Vagina (tissue), 2 donors: ENCODE measurements at regions not wholly inside any gene's neighbourhood (a gene's known extent, or its start where the extent isn't known, plus 50 kb on each side); places are given as distances from the start of the nearest gene placed in this dataset.

Experiments
- DNase-seq, 2 donors: peaks; one replicate each; pipeline ENCODE4 v3.0.0-alpha.2; 2017; ENCODE audit errors: extremely low spot score in 2 of 2
- H3K27ac ChIP-seq: fragments of 200-600 bp; sonication (generic); one replicate; pipeline ENCODE4 v1.5.1; 2019
- H3K27me3 ChIP-seq: fragments of 200-600 bp; sonication (generic); one replicate; pipeline ENCODE4 v1.5.1; 2019
- H3K36me3 ChIP-seq, 2 donors: fragments of 200-600 bp; sonication (generic); one replicate each; pipeline ENCODE4 v1.5.1; 2017 to 2019
- H3K4me1 ChIP-seq: fragments of 200-600 bp; sonication (generic); one replicate; pipeline ENCODE4 v1.5.1; 2019
- H3K4me3 ChIP-seq, 2 donors: fragments of 200-600 bp; sonication (generic); 1 replicate in 1 of 2; 2 replicates in 1 of 2; pipeline ENCODE4 v1.5.1; 2016 to 2019
- H3K9me3 ChIP-seq: fragments of 200-600 bp; sonication (generic); one replicate; pipeline ENCODE4 v1.5.1; 2019
- POLR2A ChIP-seq, 2 donors: fragments of 450-650 bp; IDR thresholded peaks; one replicate each; pipeline ENCODE4 v1.6.1; 2017; ENCODE audit warnings: antibody characterized with exemption in 2 of 2, mild to moderate bottlenecking in 2 of 2, moderate library complexity in 2 of 2
- POLR2AphosphoS5 ChIP-seq, 2 donors: sonication (generic); formaldehyde crosslinking; IDR thresholded peaks; one replicate each; pipeline ENCODE4 v1.9.0; 2017; ENCODE audit warnings: antibody characterized with exemption in 2 of 2, mild to moderate bottlenecking in 2 of 2, low read depth in 1 of 2; ENCODE audit not compliant: insufficient read depth in 1 of 2
- intact Hi-C: fragments of 100-400 bp; cut with DNase I; formaldehyde crosslinking; loops from one replicate; pipeline ENCODE4 v1.15.1; 2023
- TF ChIP-seq, protein P1 (sequence below), 3 experiments: fragments of 450-650 bp in 2 of 3; fragments of 200-600 bp in 1 of 3; sonication (generic) in 1 of 3; IDR thresholded peaks; one replicate each; pipeline ENCODE4 v1.5.1; 2017 to 2019; ENCODE audit warnings: antibody characterized with exemption in 3 of 3, mild to moderate bottlenecking in 2 of 3, moderate library complexity in 2 of 3

DNA sequence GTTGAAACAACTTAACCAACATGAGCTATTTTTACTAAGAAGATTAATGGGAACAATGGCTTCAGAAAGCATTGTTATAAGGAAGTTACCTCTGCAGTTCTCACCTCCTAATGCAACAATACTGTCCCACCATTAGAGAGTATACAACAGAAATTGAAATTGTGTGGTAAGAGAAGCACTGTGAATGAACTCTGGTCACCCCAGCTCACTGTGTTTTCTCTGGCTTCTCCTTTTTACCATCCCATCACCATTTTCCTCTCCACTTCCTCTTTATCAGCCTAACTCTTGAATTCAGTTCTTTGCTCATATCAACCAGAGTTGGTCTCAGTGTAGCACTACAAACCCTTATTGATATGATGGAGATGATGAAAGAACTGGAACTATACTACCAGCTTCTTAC, 138.0 kb upstream of the POU2AF2 start:
- Histone ChIP-seq H3K4me1 (no peaks in the 10 kb centered on the region), H3K4me3 (no peak overlapping the region), H3K36me3 (no peaks in the 10 kb centered on the region), H3K27ac (no peak overlapping the region), H3K9me3 (no peaks in the 10 kb centered on the region), H3K27me3 (no peaks in the 10 kb centered on the region)
- TF ChIP-seq POLR2A (IDR thresholded peaks at IDR 0.05) (no peak), POLR2AphosphoS5 (IDR thresholded peaks at IDR 0.05; ENCODE audit: insufficient read depth in 1 of 2, low read depth in 1 of 2) (no peak)
- TF ChIP-seq, protein P1, sequence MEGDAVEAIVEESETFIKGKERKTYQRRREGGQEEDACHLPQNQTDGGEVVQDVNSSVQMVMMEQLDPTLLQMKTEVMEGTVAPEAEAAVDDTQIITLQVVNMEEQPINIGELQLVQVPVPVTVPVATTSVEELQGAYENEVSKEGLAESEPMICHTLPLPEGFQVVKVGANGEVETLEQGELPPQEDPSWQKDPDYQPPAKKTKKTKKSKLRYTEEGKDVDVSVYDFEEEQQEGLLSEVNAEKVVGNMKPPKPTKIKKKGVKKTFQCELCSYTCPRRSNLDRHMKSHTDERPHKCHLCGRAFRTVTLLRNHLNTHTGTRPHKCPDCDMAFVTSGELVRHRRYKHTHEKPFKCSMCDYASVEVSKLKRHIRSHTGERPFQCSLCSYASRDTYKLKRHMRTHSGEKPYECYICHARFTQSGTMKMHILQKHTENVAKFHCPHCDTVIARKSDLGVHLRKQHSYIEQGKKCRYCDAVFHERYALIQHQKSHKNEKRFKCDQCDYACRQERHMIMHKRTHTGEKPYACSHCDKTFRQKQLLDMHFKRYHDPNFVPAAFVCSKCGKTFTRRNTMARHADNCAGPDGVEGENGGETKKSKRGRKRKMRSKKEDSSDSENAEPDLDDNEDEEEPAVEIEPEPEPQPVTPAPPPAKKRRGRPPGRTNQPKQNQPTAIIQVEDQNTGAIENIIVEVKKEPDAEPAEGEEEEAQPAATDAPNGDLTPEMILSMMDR (IDR thresholded peaks at IDR 0.05), result no peak
- intact Hi-C loops, result no loop called here
- no peak for DNase-seq

DNA sequence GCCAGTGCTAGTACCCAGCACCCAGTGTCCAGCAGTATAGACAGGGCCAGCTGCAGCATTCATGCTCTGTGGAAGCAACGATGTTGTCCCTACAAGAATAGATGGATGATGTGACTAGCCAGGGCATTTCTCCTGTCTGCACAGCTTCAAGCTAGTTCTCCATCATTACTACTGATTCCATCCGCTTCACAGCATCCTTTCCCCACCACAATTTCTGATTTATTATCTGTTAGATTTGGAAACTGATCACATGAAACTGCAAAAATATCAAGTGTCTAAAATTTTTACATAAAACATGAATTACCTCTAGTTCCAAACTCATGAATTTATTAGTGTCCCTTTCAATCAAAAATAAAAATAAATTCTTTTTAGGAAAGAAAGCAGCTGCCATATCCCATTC, 138.9 kb upstream of the POU2AF2 start:
- no peak for DNase-seq
- intact Hi-C loops, result no loop called here
- Histone ChIP-seq H3K4me3 (no peak overlapping the region), H3K27me3 (no peaks in the 10 kb centered on the region), H3K4me1 (no peaks in the 10 kb centered on the region), H3K9me3 (no peaks in the 10 kb centered on the region), H3K27ac (no peak overlapping the region), H3K36me3 (no peaks in the 10 kb centered on the region)
- TF ChIP-seq POLR2A (IDR thresholded peaks at IDR 0.05), result no peak
- TF ChIP-seq, protein P1 (IDR thresholded peaks at IDR 0.05), result no peak
- no peak for TF ChIP-seq POLR2AphosphoS5 (IDR thresholded peaks at IDR 0.05; ENCODE audit: insufficient read depth in 1 of 2, low read depth in 1 of 2)

DNA sequence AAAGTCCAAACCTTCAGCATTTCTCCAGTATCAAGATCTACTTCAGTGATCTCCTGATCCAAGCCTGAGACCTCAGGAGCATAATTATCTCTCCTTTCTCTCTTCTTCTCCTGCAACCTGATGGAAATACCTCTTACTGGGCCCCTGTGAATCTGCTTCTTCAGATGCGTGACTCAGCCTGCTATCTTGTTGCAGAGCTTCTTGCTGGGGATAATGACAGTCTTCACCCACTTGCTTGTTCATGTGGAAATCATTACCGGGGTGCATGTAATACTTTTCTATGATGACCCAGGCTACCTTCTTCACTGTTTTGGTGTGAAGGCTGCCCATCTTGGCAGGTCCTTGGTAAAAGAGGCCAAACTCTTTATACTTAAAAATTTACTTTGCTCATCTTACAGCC, 140.0 kb upstream of the POU2AF2 start:
- TF ChIP-seq POLR2A (IDR thresholded peaks at IDR 0.05) (no peak), POLR2AphosphoS5 (IDR thresholded peaks at IDR 0.05; ENCODE audit: insufficient read depth in 1 of 2, low read depth in 1 of 2) (no peak)
- TF ChIP-seq, protein P1 (IDR thresholded peaks at IDR 0.05), result no peak
- no peaks in the 10 kb centered on the region for H3K36me3 ChIP-seq

DNA sequence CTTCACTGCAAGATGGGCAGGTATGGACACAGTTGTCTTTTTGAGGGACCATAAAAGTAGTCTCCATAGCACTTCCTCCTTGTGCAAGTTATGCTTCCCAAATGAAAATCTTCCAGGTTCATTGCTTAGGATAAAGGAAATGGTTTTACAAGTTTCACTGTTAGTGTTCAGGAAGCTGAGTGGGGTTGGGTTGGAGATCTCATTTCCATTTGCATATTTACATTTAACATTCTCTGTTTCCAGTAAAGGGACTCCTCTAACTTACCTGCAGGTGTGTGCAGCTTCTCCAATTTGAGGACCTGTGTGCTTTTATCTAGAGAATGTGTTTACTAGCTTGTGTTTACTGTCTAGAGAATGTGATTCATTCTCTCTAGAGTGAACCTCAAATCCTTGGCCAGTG, 141.3 kb upstream of the POU2AF2 start:
- no peaks in the 10 kb centered on the region for H3K36me3 ChIP-seq
- no peak for TF ChIP-seq POLR2A (IDR thresholded peaks at IDR 0.05)
- TF ChIP-seq, protein P1 (IDR thresholded peaks at IDR 0.05), result no peak
- no peak for DNase-seq
- no peak overlapping the region for H3K4me3 ChIP-seq
- no peaks in the 10 kb centered on the region for H3K27me3 ChIP-seq
- H3K27ac ChIP-seq, result no peak overlapping the region
- intact Hi-C loops, result no loop called here
- H3K9me3 ChIP-seq, result no peaks in the 10 kb centered on the region
- H3K4me1 ChIP-seq, result no peaks in the 10 kb centered on the region

More for the DNA sequence above, 140.0 kb upstream of the POU2AF2 start:
- H3K27ac ChIP-seq, result no peak overlapping the region
- no peak for DNase-seq
- H3K27me3 ChIP-seq, result no peaks in the 10 kb centered on the region
- no peak overlapping the region for H3K4me3 ChIP-seq
- no peaks in the 10 kb centered on the region for H3K4me1 ChIP-seq
- intact Hi-C loops, result no loop called here
- no peaks in the 10 kb centered on the region for H3K9me3 ChIP-seq

DNA sequence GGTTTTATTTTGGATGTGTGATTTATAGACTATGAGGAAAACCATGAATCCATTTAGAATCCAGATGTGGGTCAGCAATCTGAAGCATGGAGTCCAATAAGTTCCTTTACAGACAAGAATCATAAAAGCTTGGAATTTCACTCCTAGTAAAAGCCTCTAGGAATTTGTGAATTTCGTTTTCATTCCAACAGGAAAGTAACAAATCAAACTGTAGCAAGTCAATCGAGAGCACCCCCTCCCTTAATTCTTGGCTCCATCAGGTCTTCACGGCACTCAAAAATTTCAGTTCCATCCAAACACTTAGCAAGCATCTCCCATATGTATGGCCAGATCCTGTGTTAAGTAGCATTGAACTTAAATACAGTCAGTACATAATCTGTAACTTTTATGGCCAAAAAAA, 143.6 kb upstream of the POU2AF2 start:
- no peak overlapping the region for H3K27ac ChIP-seq
- no peaks in the 10 kb centered on the region for H3K36me3 ChIP-seq
- H3K9me3 ChIP-seq, result no peaks in the 10 kb centered on the region
- DNase-seq, result no peak
- intact Hi-C loops, result no loop called here
- H3K27me3 ChIP-seq, result no peaks in the 10 kb centered on the region
- no peaks in the 10 kb centered on the region for H3K4me1 ChIP-seq
- H3K4me3 ChIP-seq, result no peak overlapping the region
- no peak for TF ChIP-seq POLR2A (IDR thresholded peaks at IDR 0.05)
- TF ChIP-seq, protein P1 (IDR thresholded peaks at IDR 0.05), result no peak
- TF ChIP-seq POLR2AphosphoS5 (IDR thresholded peaks at IDR 0.05; ENCODE audit: insufficient read depth in 1 of 2, low read depth in 1 of 2), result no peak
